GM18505 (cell line): ENCODE measurements at regions not wholly inside any gene's neighbourhood (a gene's known extent, or its start where the extent isn't known, plus 50 kb on each side); places are given as distances from the start of the nearest gene placed in this dataset.

ENCODE experiments used
- ATAC-seq: cut with Tn5 transposase; IDR thresholded peaks from one replicate; pipeline ENCODE4 v1.9.1; 2021; ENCODE audit not compliant: unreplicated experiment
- POLR2A ChIP-seq: IDR thresholded peaks from 4 replicates; pipeline ENCODE4 v1.6.1; 2011; ENCODE audit warnings: borderline replicate concordance; ENCODE audit not compliant: insufficient read depth, insufficient read length; ENCODE audit errors: extremely low read depth

- no peak for TF ChIP-seq POLR2A
- ATAC-seq = no peak
Measured at GRCh38 chr18:10023853-10024570, 110.2 kb downstream of the VAPA start.

GRCh38 chr18:10025711-10026670 lies 112.2 kb downstream of the VAPA start:
- no peak for TF ChIP-seq POLR2A
- no peak for ATAC-seq

GRCh38 chr18:10027031-10027430 lies 113.2 kb downstream of the VAPA start:
- ATAC-seq = no peak
- TF ChIP-seq POLR2A = no peak

- ATAC-seq = no peak
- TF ChIP-seq POLR2A = no peak
Measured at GRCh38 chr18:10027461-10027860, 113.6 kb downstream of the VAPA start.

DNA sequence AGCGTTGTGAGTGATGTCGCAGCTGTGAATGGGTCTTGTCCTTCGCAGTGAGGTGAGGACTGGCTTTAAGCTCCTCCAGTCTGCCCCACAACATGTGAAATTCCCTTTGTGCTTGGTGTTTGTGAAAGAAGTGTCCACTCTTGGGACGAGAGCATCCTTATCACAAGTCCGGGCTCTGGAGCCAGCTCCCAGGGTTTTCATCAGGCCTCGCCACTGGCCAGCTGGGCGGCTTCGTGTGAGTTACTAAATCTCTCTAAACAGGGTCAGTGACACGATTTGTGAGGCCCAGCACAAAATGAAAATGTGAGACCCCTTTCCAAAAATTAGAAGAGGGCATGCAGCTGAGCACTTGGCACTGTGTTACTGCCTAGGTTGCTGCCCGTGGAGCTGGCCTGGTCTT lies 115.9 kb downstream of the VAPA start:
- ATAC-seq = no peak
- TF ChIP-seq POLR2A = no peak

- ATAC-seq = no peak
- no peak for TF ChIP-seq POLR2A
Measured at GRCh38 chr18:10030816-10031541, 117.2 kb downstream of the VAPA start.

DNA sequence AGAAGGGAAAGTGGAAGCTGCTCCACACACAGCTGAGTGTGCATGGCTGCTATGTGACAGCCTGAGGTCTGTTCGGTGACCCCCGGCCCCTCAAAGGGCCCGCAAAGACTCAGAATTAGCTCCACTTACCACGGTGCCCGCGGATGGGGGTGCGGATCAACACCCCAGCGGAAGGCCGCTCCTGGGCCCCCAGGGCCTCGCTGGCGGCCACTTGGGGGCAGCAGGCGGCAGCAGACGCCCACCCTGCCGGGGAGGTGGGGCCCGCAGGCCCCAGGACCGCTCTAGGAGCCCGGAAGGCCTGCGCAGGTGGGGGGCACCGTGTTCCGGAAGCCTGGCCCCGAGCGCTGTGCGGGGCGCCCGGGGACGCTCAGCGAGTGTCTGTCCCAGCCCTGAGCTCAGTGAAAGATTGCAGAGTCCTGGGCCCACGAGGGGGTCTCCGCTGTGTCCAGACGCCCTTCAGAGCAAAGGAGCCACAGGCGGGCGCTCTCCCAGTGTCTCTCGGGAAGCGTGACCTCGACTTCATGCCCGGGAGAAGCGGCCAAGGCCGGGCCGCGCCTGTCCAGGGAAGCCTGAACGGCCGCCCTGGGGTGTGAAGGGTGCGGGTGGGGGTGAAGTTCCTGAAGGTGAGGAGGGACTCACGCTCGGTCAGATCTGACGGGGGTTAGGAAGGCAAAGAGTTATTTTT lies 118.7 kb downstream of the VAPA start:
- no peak for ATAC-seq
- no peak for TF ChIP-seq POLR2A

DNA sequence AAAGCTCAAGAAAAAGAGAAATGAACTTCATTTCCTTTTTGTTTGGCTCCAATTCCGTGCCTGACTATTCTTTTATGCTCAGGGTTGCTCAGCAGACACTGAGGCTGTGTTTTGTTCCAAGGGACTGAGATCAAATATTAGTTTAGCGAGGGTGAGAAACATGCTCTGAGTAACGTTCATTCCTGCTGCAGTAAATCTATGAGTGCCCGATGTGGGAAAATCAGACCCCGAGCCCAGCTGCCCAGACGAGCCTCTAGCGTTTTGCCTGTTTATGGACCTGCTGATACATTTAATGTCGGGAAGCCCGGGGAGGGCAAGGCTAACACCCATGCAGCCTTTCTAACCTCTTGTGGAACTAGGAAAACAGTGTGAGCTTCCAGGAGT lies 119.2 kb downstream of the VAPA start:
- ATAC-seq = no peak
- TF ChIP-seq POLR2A = no peak

DNA sequence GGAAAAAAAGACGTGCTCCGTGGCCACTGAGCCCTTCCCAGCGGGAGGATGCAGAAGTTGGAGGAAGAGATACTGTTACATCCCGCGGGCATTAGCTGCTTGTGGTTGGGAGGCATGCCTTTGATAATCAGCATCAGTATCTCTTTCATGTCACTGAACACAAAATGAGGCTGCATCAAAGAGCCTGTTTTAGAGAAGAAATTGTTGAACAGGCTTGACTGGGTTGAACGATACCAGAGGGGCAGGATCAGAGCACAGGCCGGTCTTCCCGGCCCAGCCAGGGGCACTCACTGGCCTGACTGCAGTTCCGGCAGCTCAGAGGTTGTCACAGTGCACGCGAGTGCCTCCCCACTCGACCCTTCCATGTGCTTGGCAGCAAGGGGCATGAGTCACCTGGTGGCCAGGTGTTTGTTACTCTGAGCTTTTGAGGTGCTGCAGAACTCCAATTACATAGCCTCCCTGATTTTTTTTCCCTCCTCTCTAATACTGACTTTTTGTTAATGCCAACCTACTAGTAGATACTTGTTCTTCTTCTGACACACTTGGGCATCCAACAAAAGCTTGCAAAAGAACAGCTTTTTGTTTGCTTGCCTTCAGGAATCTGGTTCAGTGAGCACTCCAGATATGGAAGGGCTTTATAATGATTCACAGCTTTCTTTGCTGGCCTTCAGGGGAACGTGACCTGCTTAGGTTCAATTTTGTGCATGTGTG lies 121.6 kb downstream of the VAPA start:
- ATAC-seq = no peak
- TF ChIP-seq POLR2A = no peak

GRCh38 chr18:10036479-10036878 lies 122.7 kb downstream of the VAPA start:
- no peak for ATAC-seq
- no peak for TF ChIP-seq POLR2A

DNA sequence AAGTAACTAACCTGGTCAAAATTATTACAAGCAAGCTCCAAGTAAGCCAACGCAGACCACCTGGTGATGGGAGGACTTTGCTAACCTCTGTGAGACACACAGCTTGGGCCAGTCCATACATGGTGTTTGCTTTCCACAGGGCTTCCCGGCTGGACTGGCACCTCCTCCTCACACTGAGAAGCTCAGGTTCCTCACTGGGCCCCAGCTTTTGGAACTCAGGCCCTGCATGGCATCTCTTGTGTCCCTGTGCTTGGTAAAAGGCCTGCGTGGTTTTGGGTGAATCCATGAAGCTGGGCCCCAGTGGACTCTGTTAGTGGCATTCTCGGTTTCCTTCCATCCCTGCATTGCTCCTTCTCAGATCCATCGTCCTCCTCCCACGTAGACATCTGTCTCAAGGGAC lies 123.4 kb downstream of the VAPA start:
- TF ChIP-seq POLR2A = no peak
- ATAC-seq = no peak

DNA sequence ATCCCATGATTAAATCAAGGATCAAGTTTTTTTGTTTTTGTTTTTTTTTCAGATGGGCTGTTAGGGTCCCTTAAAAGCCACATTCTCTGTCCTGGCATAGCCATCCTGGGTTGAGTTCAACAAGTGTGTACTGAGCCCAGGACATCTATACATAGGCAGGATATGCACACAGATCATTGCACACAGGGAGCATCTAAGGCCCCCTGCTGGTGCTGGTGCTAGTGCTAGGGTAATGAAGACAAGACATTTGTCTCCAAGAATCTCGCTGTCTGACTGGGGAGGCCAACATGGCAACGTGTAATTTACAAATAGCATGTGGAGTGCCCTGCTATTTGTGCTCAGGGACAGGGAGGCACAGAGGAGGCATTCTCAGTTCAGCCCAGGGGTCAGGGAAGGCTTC lies 124.5 kb downstream of the VAPA start:
- ATAC-seq = no peak
- TF ChIP-seq POLR2A = no peak
